AG09309 (cell line): ENCODE measurements at regions not wholly inside any gene's neighbourhood (a gene's known extent, or its start where the extent isn't known, plus 50 kb on each side); places are given as distances from the start of the nearest gene placed in this dataset.

Experiments
- DNase-seq: peaks from one replicate; pipeline ENCODE4 v3.0.0-alpha.2; 2010; ENCODE audit warnings: low read depth
- H3K4me3 ChIP-seq: 2 replicates; pipeline ENCODE4 v1.5.1; 2011; ENCODE audit warnings: mild to moderate bottlenecking, low read depth, low read length, moderate library complexity; ENCODE audit not compliant: control insufficient read depth
- TF ChIP-seq, protein P1 (sequence below): IDR thresholded peaks from 2 replicates; pipeline ENCODE4 v1.5.1; 2011; ENCODE audit warnings: mild to moderate bottlenecking, low read depth, low read length, inconsistent platforms; ENCODE audit not compliant: insufficient read depth, control insufficient read depth; ENCODE audit errors: missing control alignments

DNA sequence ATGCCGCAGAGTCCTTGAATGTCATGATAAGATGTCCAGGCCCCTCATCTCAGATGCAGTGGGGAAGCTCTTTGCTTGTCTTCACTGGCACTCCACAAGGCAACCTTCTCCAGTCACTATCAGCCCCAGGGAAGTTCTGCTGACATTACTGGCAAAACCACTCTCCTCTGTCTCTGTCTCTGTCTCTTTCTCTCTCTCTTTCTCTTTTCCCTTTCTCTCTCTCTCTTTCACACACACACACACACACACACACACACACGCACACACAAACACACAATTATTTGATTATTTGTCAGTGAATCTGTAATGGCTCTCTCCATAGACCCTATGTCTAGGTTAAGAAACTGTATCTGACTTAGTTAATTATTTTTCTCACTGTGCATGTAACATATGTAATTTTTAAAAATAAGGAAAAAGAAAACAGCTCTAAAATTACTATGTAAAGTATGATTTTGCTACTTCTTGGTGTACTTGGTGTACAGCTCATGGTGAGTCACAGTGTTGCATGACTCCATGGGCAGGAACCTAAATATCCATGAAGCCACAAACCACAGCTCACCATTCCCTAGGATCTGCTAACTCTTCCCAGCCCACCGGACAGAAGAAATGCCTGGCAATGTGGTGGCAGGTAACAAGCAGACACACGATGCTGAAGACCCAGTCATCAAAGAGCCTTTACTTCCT lies 594.9 kb upstream of the ID2 start:
- DNase-seq = peak; percentile 86
- no peak overlapping the region for H3K4me3 ChIP-seq
- TF ChIP-seq, protein P1, sequence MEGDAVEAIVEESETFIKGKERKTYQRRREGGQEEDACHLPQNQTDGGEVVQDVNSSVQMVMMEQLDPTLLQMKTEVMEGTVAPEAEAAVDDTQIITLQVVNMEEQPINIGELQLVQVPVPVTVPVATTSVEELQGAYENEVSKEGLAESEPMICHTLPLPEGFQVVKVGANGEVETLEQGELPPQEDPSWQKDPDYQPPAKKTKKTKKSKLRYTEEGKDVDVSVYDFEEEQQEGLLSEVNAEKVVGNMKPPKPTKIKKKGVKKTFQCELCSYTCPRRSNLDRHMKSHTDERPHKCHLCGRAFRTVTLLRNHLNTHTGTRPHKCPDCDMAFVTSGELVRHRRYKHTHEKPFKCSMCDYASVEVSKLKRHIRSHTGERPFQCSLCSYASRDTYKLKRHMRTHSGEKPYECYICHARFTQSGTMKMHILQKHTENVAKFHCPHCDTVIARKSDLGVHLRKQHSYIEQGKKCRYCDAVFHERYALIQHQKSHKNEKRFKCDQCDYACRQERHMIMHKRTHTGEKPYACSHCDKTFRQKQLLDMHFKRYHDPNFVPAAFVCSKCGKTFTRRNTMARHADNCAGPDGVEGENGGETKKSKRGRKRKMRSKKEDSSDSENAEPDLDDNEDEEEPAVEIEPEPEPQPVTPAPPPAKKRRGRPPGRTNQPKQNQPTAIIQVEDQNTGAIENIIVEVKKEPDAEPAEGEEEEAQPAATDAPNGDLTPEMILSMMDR = no peak

DNA sequence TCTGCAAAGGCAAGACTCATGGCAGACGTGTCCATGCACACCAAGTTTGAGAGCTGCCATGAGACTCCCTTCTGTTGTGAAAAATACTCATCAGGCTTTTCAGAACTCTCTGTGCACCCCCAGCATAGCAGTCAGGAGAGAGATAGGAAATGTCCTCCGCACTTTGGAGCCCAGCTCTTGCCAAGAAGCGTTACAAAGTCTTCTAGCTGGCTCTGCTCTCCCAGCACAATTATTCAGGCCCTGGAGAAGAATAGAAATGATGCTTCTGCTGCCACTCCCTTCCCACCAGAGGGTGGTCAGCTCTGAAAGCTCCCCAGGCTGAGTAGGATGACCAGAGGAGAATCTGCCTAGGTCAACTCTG lies 594.4 kb upstream of the ID2 start:
- TF ChIP-seq, protein P1 = no peak
- no peak overlapping the region for H3K4me3 ChIP-seq
- DNase-seq = no peak

DNA sequence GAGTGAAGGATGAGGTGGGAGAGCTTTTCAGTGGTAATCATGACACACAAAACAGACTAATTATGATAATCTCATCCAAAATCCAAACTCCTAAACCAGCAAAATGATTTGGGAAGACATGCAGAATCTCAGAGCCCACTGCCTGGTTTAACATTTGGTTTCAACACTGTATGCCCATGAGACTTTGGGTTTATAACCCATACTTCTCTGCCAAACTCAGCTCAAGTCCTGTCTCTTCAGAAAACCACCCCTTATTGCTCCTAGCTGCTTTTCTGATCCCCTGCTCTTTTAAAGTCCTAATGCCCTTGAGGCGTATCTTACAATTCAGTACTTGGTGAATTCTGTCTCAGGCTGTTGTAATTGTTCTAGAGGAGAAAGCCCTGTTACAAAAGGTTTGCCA lies 593.0 kb upstream of the ID2 start:
- TF ChIP-seq, protein P1 = no peak
- no peak for DNase-seq
- no peak overlapping the region for H3K4me3 ChIP-seq

DNA sequence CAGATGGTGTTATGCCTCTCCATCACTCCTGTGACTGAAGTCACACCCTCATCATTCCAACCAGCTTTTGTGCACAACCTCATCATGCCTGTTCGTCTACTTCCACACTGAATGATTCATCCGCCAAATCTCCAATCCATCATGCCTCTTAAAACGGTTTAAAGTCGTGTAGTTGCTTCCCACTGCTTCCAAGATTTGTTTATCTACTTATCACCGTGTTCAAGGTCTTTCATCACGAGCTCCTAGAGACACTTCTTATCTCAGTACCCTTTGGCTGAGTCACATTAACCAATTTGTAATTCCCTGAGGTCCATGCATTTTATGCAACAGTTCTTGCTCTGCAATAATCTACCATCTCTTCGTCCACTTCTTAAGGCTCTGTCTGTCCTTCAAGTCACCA lies 592.3 kb upstream of the ID2 start:
- TF ChIP-seq, protein P1 = no peak
- no peak for DNase-seq
- H3K4me3 ChIP-seq = no peak overlapping the region

DNA sequence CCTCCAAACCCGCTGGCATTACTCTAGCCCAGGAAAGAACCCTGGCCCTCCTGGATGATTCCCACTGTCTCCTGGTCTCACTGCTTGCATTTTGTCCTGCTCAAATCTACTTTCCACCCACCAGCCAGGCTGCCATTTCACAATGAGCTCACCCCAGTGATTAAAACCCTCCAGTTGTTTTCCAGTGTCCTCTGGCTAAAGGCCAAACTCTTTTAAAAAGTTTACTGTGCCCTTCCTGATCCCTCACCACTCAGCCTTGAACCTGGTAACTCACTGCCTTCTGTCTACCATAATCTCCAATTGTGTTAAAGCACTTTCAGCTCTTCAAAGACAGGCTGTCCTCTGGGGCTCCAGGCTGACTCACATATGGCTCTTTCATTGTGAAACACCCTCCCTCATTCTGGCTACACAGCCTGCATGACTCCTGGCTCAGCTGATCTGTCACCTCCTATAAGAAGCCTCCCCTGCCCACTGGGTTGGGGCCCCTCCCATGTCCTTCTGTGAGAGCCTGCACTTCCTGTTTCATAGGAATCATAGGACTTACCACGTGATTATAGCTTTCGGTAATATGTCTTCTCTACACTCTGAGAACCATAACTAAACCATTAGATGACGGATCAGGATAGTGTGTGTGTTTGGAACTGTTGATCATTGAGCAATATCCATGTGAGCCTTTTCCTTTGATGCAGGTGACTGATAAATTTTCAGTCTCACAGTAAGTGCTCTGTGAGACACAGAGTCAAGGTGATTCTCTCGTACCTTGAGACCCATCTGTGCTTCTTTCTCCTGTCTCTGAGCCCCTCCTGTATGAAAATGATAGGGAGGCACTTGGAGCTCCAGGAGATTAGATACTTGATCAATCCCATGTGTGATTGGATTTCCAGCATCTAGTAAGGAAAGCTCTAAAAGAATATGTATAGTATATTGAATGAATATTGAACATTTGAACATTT lies 590.8 kb upstream of the ID2 start:
- peak; percentile 76 for DNase-seq
- TF ChIP-seq, protein P1 = no peak
- H3K4me3 ChIP-seq = no peak overlapping the region

DNA sequence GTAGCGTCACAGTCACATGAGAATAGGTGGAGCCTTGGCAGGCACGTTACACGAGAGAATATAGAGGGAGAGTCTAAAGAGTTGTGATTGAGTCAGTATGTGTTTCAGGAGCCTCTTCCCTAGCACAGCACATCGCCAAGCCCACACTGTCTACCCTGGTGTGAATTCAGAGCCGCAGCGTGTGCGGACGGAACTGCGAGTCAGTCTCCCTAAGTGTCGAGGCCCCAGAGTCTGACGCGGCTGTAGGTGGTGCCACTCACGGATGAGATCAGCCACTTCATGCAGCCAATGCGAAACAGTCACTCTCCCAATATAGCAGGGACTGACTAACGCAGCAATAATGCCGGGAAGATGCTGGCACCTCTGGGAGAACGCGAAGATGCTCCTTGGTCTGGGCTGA lies 587.3 kb upstream of the ID2 start:
- H3K4me3 ChIP-seq = no peak overlapping the region
- DNase-seq = no peak
- TF ChIP-seq, protein P1 = no peak
